PC-3 (cell line): ENCODE measurements at regions not wholly inside any gene's neighbourhood (a gene's known extent, or its start where the extent isn't known, plus 50 kb on each side); places are given as distances from the start of the nearest gene placed in this dataset.

ENCODE experiments used
- ATAC-seq: fragments of 200-7000 bp; cut with Tn5 transposase; 2 replicates; pipeline ENCODE4 v1.9.1; 2020; ENCODE audit warnings: mild to moderate bottlenecking, moderate library complexity
- BruUV-seq: library from RNA; stranded (reverse); fragments of 400-500 nt; replicated peaks from 2 replicates; lab custom pipeline; 2021; lab: Mats Ljungman, UMichigan
- CTCF ChIA-PET: fragments of 300-600 bp; sonication (Branson Sonifier 250); formaldehyde crosslinking; loops from one replicate; lab custom pipeline; 2022; ENCODE audit warnings: antibody characterized with exemption; lab: Charles Lee
- POLR2A ChIA-PET: fragments of 300-600 bp; sonication (Branson Sonifier 250); formaldehyde crosslinking; loops from one replicate; lab custom pipeline; 2022; ENCODE audit warnings: antibody characterized with exemption; ENCODE audit not compliant: unreplicated experiment; lab: Charles Lee
- DNase-seq: peaks from one replicate; pipeline ENCODE4 v3.0.0-alpha.2; 2015
- H2AFZ ChIP-seq: fragments of 300-600 bp; sonication (generic); 2 replicates; pipeline ENCODE4 v1.6.0; 2016; ENCODE audit warnings: antibody characterized with exemption, low read length
- H3F3A ChIP-seq: fragments of 300-600 bp; sonication (generic); one replicate; pipeline ENCODE4 v1.6.0; 2017; ENCODE audit warnings: antibody characterized with exemption, low read length, control low read depth, mild to moderate bottlenecking; ENCODE audit not compliant: unreplicated experiment
- H3K27ac ChIP-seq: fragments of 300-600 bp; sonication (generic); 2 replicates; pipeline ENCODE4 v1.5.1; 2016; ENCODE audit warnings: mild to moderate bottlenecking, low read length
- H3K27me3 ChIP-seq: fragments of 300-600 bp; sonication (generic); 2 replicates; pipeline ENCODE4 v1.6.1; 2016; ENCODE audit warnings: low read length, mixed read lengths
- H3K36me3 ChIP-seq: fragments of 300-600 bp; sonication (generic); 2 replicates; pipeline ENCODE4 v1.6.1; 2016; ENCODE audit warnings: low read depth, mixed run types, low read length, mixed read lengths
- H3K4me1 ChIP-seq: fragments of 300-600 bp; sonication (generic); 2 replicates; pipeline ENCODE4 v1.5.1; 2016; ENCODE audit warnings: low read length; ENCODE audit not compliant: insufficient read depth
- H3K4me2 ChIP-seq: fragments of 300-600 bp; sonication (generic); 2 replicates; pipeline ENCODE4 v1.6.0; 2016; ENCODE audit warnings: low read length
- H3K4me3 ChIP-seq: fragments of 300-600 bp; sonication (generic); 2 replicates; pipeline ENCODE4 v1.5.1; 2016; ENCODE audit warnings: mild to moderate bottlenecking, low read length, mixed read lengths
- H3K79me2 ChIP-seq: fragments of 300-600 bp; sonication (generic); 2 replicates; pipeline ENCODE4 v1.6.1; 2017; ENCODE audit warnings: low read length, mixed read lengths
- H3K9ac ChIP-seq: fragments of 300-600 bp; sonication (generic); 2 replicates; pipeline ENCODE4 v1.6.0; 2016; ENCODE audit warnings: mild to moderate bottlenecking, low read length
- H3K9me2 ChIP-seq: fragments of 300-600 bp; sonication (generic); replicated peaks from 2 replicates; pipeline ENCODE4 v1.6.1; 2016; ENCODE audit warnings: mixed run types, low read length, mixed read lengths
- H3K9me3 ChIP-seq: fragments of 300-600 bp; sonication (generic); 2 replicates; pipeline ENCODE4 v1.6.1; 2016; ENCODE audit warnings: low read length, mixed read lengths
- H4K20me1 ChIP-seq: fragments of 300-600 bp; sonication (generic); 2 replicates; pipeline ENCODE4 v1.6.1; 2016; ENCODE audit warnings: low read length, mixed read lengths
- CTCF ChIP-seq: fragments of 300-600 bp; sonication (generic); conservative IDR thresholded peaks from 2 replicates; pipeline ENCODE4 v1.5.1; 2017; ENCODE audit warnings: antibody characterized with exemption, low read depth, mild to moderate bottlenecking, low read length
- EZH2 ChIP-seq: fragments of 300-600 bp; sonication (generic); IDR thresholded peaks from one replicate; pipeline ENCODE4 v1.6.1; 2017; ENCODE audit warnings: antibody characterized with exemption, mild to moderate bottlenecking, low read length; ENCODE audit not compliant: unreplicated experiment
- EZH2phosphoT487 ChIP-seq: fragments of 300-600 bp; sonication (generic); IDR thresholded peaks from 2 replicates; pipeline ENCODE4 v1.6.1; 2018; ENCODE audit warnings: mild to moderate bottlenecking, antibody characterized with exemption, low read length, borderline replicate concordance
- intact Hi-C: fragments of 100-400 bp; cut with micrococcal nuclease; formaldehyde crosslinking; loops from 2 replicates; pipeline ENCODE4 v1.9.0; 2023

GRCh38 chr6:118400582-118400981 is 147.5 kb upstream of the PLN start:
- Histone ChIP-seq H3F3A (no peaks in the 10 kb centered on the region), H3K9me2 (no peaks in the 10 kb centered on the region), H2AFZ (no peak overlapping the region), H3K36me3 (no peaks in the 10 kb centered on the region), H3K4me2 (no peak overlapping the region), H3K9ac (no peak overlapping the region), H4K20me1 (no peaks in the 10 kb centered on the region), H3K79me2 (no peaks in the 10 kb centered on the region), H3K27ac (no peak overlapping the region), H3K27me3 (no peaks in the 10 kb centered on the region), H3K4me3 (no peak overlapping the region), H3K4me1 (no peaks in the 10 kb centered on the region), H3K9me3 (no peaks in the 10 kb centered on the region)
- ChIA-PET POLR2A (no interaction called here), CTCF (no interaction called here)
- intact Hi-C loops, result no loop called here
- TF ChIP-seq EZH2, result no peak
- TF ChIP-seq EZH2phosphoT487, result no peak
- no peak for TF ChIP-seq CTCF
- DNase-seq (no peak), ATAC-seq (no peak)
- no TSS peak for BruUV-seq

- ChIA-PET POLR2A (interaction anchor here (0.7 kb wide), 1 partner anchor 875 kb away, joined by 3 read pairs; no protein-coding TSS in a partner anchor), CTCF (no interaction called here)
- no peak overlapping the region for H3K4me2 ChIP-seq
- no peaks in the 10 kb centered on the region for H3K9me2 ChIP-seq
- H3K27me3 ChIP-seq, result no peaks in the 10 kb centered on the region
- no peak overlapping the region for H2AFZ ChIP-seq
- H3K4me3 ChIP-seq, result no peak overlapping the region
- BruUV-seq, result no TSS peak
- no peaks in the 10 kb centered on the region for H3F3A ChIP-seq
- no peak for ATAC-seq
- H3K9ac ChIP-seq, result no peak overlapping the region
- no peaks in the 10 kb centered on the region for H3K79me2 ChIP-seq
- TF ChIP-seq EZH2 (no peak), CTCF (no peak), EZH2phosphoT487 (no peak)
- no peak for DNase-seq
- no peaks in the 10 kb centered on the region for H3K9me3 ChIP-seq
- no peaks in the 10 kb centered on the region for H3K4me1 ChIP-seq
- no peaks in the 10 kb centered on the region for H4K20me1 ChIP-seq
- no peak overlapping the region for H3K27ac ChIP-seq
- H3K36me3 ChIP-seq, result no peaks in the 10 kb centered on the region
- intact Hi-C loops, result no loop called here
Measured at GRCh38 chr6:118401325-118401975, 146.6 kb upstream of the PLN start.

GRCh38 chr6:118403036-118403435 is 145.1 kb upstream of the PLN start:
- Histone ChIP-seq H3K27ac (no peak overlapping the region), H3K36me3 (no peaks in the 10 kb centered on the region), H2AFZ (no peak overlapping the region), H3K9ac (no peak overlapping the region), H3F3A (no peaks in the 10 kb centered on the region), H3K79me2 (no peaks in the 10 kb centered on the region), H3K4me1 (no peaks in the 10 kb centered on the region), H3K9me2 (no peaks in the 10 kb centered on the region), H3K4me3 (no peak overlapping the region), H3K4me2 (no peak overlapping the region), H3K27me3 (no peaks in the 10 kb centered on the region), H4K20me1 (no peaks in the 10 kb centered on the region), H3K9me3 (no peaks in the 10 kb centered on the region)
- intact Hi-C loops, result no loop called here
- ATAC-seq (no peak), DNase-seq (no peak)
- CTCF ChIA-PET, result no interaction called here
- TF ChIP-seq EZH2, result no peak
- TF ChIP-seq EZH2phosphoT487, result no peak
- no peak for TF ChIP-seq CTCF
- POLR2A ChIA-PET, result no interaction called here
- BruUV-seq, result no TSS peak
